NCI-H82 (cell line): ENCODE measurements at regions not wholly inside any gene's neighbourhood (a gene's known extent, or its start where the extent isn't known, plus 50 kb on each side); places are given as distances from the start of the nearest gene placed in this dataset.
"Not testable (repeated sequence)": the region's sequence is repeated elsewhere in the genome, so short reads cannot be mapped to it uniquely, and the experiment has no call there.

ENCODE experiments used
- DNase-seq: peaks from one replicate; lab custom pipeline; 2025; lab: John Stamatoyannopoulos, UW

DNA sequence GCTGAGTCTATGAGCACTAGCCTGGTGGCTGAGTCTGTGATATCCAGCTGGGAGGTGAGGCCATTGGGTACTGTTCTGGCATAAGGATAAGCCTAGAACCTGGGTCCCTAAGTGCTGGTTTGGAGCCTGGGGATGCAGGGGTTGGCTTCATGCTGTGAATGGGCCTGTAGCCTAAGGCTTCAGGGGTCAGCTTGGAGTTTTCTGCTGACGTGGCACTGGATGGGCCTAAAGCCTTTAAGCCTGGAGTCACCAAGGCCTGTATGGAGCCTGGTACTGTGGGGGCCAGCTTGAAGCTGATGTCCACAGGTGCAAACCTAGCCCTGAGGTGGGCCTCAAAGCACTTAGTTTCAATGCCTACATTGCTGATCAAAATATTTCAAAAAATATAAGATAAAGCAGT lies 979.6 kb upstream of the POU3F4 start:
- no peak for DNase-seq

GRCh38 chrX:82534086-82534597 lies 973.9 kb upstream of the POU3F4 start:
- DNase-seq: peak; percentile 19

GRCh38 chrX:82537205-82537604 lies 970.9 kb upstream of the POU3F4 start:
- not testable (repeated sequence) for DNase-seq

- DNase-seq: no peak
Measured at GRCh38 chrX:82541822-82542221, 966.3 kb upstream of the POU3F4 start.

- DNase-seq: peak; percentile 39
Measured at GRCh38 chrX:82552201-82552600, 955.9 kb upstream of the POU3F4 start.

- no peak for DNase-seq
Measured at GRCh38 chrX:82556588-82556987, 951.5 kb upstream of the POU3F4 start.

DNA sequence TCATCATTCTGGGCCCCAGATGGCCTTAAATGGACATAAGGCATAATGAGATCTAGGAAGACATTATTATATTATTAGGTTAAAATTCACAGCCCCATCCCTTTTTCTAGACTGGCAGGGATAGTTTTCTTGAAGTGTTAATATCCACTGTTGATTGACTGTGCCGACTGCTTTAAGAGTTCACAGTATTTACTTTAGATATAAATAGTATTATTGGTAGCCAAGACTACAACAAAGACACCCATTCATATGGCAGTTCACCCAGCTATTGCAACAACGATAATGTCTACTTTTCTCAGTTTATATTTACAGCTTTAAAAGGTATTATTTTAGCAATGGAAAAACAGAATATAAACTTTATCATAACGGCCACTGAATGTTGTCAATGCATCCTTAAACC lies 922.2 kb upstream of the POU3F4 start:
- DNase-seq: no peak

DNA sequence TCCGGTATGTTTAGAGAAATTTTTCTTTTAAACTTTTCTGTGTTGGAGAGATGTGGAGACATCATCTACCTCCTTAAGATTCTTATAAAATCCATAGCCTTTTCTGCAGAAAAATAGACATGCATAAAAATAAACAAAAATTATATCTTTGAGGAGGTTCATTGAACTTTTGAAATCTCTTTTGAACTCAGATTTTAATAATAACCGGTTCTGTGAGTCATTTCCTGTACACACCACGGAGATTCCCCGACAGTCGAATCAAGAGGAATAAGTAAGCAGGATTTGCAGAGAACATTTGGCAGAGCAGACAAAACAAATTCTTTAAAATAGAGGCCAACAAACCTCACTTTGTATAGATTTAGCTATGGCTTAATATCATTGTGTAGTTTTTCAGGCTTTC lies 918.7 kb upstream of the POU3F4 start:
- DNase-seq: no peak

DNA sequence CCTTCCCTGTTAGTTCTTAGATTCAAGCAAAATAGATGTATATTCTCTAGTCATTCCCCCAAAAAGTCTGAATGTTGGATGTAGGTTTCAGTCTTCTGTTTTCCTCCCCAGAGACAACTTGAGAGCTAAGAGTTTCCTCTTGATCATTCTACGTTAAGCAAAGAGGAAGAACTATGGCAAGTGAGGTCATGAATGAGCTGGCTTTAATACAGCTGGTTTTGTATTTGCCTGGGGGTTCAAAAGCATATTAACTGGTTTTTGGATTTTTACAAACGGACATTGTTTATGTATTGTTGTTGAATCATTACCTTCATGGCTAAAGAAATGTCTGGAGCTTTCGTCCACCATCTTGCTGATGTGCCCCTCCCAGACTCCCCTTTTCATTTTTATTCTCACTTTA lies 916.7 kb upstream of the POU3F4 start:
- no peak for DNase-seq

- DNase-seq: no peak
Measured at GRCh38 chrX:82626978-82627377, 881.1 kb upstream of the POU3F4 start.

- no peak for DNase-seq
Measured at GRCh38 chrX:82627568-82627967, 880.5 kb upstream of the POU3F4 start.

GRCh38 chrX:82648062-82648461 lies 860.0 kb upstream of the POU3F4 start:
- DNase-seq: peak; percentile 7

DNA sequence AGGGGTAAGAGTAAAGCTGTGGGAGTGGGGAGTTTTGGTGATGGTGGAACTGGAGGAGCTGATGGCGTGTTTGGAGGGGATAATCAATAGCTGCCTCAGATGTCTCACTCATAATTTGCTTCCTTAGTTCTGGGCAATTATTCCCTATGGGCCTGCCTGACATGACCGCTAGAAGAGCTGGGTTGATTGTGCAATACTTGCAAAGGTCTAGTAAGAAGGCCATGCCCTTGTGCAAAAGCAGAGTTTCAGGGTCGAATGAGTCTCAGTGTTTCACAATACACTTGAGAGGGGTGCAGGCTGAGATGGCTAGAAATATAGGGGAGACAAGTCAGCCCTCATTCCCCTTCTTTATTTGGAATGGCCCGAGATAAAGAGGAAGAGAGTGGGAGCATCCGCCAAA lies 858.4 kb upstream of the POU3F4 start:
- no peak for DNase-seq

GRCh38 chrX:82658492-82658891 lies 849.6 kb upstream of the POU3F4 start:
- no peak for DNase-seq

DNA sequence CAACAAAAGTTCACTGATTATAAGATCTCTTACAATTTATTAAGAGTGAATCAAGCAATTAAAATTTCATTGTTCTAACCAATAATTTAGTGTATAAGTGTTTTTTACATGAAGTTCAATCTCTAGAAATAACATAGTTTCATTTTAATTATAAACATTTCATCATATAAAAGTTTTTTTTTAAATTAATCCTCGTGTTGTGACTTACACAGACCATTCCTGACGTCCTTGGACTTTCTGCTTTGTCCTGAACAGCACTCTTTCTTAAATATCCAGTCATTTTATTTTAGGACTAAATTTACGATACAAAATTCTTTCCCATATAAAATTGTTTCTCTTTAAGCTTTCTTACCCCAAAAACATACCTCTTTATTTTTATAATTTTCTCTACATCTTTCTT lies 841.7 kb upstream of the POU3F4 start:
- DNase-seq: no peak

DNA sequence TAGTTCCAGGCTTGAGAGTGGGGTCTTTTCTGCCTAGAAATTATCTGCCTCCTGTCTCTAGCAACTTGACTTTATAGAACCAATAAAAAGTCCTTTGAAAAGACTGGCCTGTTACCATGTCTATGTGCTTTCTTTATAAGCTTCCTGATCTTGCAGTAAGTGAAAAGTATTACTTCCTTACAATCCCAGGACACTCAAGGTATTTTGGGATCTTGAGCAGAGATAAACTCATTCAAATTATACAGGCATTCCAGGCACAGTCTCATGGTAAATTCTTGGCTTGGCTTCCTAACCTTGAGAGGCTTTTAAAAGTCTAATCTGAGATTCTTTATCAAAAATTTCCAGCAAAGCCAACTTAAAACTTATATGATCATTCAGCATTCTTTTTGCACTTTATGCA lies 833.0 kb upstream of the POU3F4 start:
- no peak for DNase-seq

DNA sequence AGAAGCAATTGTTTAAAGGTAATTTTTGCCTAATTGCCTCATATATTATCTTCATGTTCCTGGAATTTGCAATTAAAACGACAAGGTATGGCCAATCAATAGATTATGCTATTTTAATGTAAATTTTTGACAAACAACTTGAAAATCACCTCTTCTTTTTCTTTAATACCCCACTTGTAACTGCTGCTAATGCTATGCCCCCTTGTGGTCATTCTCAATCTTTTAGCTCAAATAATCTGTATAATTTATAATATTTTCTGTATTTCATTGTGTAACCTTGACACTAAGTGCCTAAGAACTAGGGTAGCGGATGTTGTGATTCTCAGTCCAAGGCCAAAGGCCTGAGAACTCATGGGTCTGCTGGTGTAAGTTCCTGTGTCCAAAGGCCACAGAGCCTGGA lies 831.7 kb upstream of the POU3F4 start:
- DNase-seq: no peak

DNA sequence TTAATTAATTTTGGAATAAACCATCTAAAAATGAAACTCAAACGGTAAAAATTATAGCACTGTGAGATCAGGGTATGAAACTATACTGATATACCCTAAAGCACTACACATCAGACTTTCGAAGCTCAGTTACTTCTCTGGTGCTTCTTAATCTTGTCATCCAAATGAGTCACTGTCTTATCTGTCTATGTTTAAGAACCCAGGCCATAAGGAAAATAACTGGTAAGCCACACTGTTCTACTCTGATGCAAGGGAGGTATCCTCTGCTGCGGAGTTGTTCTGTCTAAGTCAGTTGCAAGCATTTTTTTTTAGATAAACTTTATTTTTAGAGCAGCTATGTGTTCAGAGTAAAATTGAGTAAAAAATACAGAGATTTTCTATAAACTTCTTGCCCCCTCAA lies 830.8 kb upstream of the POU3F4 start:
- DNase-seq: no peak

- DNase-seq: no peak
Measured at GRCh38 chrX:82692991-82693390, 815.1 kb upstream of the POU3F4 start.

GRCh38 chrX:82695066-82695465 lies 813.0 kb upstream of the POU3F4 start:
- DNase-seq: no peak

DNA sequence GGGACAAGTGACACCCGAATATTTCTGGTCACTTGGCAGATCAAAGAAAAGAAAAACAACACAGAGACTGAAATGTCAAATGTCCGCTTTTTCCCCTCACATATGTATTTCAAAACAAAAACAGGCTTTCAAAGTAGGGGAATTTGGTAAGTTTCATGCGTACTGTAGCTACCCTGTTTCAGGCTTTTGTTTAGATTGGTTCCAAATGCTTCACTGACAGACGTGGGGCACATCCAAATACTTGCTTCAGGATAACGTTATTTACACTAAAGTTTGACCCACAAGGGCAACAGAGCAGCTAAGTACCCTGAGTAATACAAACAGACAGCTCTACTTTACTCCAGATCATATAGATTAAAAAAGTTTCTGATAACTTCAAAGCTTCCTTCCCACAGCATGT lies 804.5 kb upstream of the POU3F4 start:
- no peak for DNase-seq

- no peak for DNase-seq
Measured at GRCh38 chrX:82711457-82711856, 796.6 kb upstream of the POU3F4 start.

DNA sequence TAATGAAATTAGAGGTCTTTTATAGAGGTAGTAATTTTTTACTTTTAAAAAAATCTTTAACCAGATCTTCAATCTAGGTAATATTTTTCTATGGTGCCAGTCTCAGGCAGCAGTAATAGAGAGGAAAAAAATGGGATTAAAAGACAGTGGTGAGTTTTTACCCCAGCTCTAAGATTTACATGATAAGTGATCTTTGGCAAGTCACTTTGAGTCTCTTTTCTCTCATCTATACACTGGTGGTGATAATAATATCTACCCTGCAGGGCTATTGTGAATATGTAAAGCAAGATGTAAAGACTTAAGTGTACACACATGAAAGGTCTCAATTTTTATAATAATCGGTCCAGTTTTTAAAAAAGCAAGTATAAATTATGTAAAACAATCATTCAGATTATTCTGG lies 786.2 kb upstream of the POU3F4 start:
- no peak for DNase-seq

DNA sequence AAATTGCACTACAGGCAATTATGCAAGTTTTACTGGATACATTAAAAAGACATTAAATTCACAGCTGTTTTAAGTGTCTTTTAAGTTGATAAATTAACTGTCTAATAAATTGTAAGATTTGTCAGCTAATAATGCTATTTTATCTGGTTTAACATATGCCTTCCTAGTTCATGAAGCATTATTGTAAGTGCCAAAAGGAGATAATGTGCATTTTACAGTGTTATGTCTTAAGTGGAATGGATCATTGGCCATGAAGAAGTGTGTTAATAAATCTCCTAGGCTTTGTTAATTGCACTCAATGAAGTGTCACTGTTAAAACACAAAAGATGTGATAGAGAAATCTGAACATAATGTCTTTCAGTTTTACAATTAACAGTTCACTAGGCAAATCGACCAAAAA lies 784.3 kb upstream of the POU3F4 start:
- DNase-seq: no peak

DNA sequence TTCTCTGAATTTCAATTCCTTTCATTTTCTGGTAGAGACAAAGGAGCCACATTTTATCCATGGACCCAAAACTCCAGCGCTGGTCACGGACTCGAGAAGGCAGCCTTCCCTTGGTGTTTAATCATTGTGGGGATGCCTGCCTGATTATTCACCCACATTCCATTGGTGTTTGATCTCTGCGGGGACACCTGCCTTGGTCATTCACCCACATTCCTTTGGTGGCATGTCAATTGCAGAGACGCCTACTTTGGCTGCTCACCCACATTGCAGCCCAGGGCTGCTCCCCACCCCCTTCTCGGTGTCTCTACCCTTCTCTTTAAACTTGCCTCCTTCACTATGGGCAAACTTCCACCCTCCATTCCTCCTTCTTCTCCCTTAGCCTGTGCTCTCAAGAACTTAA lies 780.7 kb upstream of the POU3F4 start:
- DNase-seq: not testable (repeated sequence)
